Caco-2 (cell line): ENCODE measurements at regions not wholly inside any gene's neighbourhood (a gene's known extent, or its start where the extent isn't known, plus 50 kb on each side); places are given as distances from the start of the nearest gene placed in this dataset.

Source experiments
- BruUV-seq: library from RNA; stranded (reverse); fragments of 400-500 nt; replicated peaks from 2 replicates; lab custom pipeline; 2021; lab: Mats Ljungman, UMichigan
- CTCF ChIA-PET: fragments of 300-600 bp; sonication (Branson Sonifier 250); formaldehyde crosslinking; loops from one replicate; lab custom pipeline; 2022; ENCODE audit warnings: antibody characterized with exemption; lab: Charles Lee
- POLR2A ChIA-PET: fragments of 300-600 bp; sonication (Branson Sonifier 250); formaldehyde crosslinking; loops from one replicate; lab custom pipeline; 2022; ENCODE audit warnings: antibody characterized with exemption; lab: Charles Lee
- DNase-seq, 2 experiments: peaks; one replicate each; pipeline versions ENCODE4 v3.0.0 to v3.0.0-alpha.2; 2020 to 2022
- H3K27me3 ChIP-seq: replicated peaks from 2 replicates; pipeline ENCODE4 v1.6.0; 2011; ENCODE audit warnings: low read length; ENCODE audit not compliant: control insufficient read depth, insufficient read depth
- H3K36me3 ChIP-seq: 2 replicates; pipeline ENCODE4 v1.5.1; 2011; ENCODE audit warnings: low read length; ENCODE audit not compliant: control insufficient read depth, insufficient read depth
- H3K4me1 ChIP-seq: fragments of 250-450 bp; sonication (Bioruptor Pico); 2 replicates; pipeline ENCODE4 v1.5.1; 2020; ENCODE audit warnings: mild to moderate bottlenecking
- H3K4me3 ChIP-seq: 2 replicates; pipeline ENCODE4 v1.5.1; 2011; ENCODE audit warnings: low read depth, mild to moderate bottlenecking, control low read depth, low read length
- H3K9me3 ChIP-seq: fragments of 250-450 bp; sonication (Bioruptor Pico); 2 replicates; pipeline ENCODE4 v1.5.1; 2020; ENCODE audit warnings: mild to moderate bottlenecking, moderate library complexity
- H3K27ac Mint-ChIP-seq: one replicate; pipeline ENCODE4 v1.8.0; 2022; ENCODE audit warnings: mixed read lengths; ENCODE audit not compliant: unreplicated experiment
- H3K27me3 Mint-ChIP-seq: one replicate; pipeline ENCODE4 v1.8.0; 2022; ENCODE audit warnings: mixed read lengths; ENCODE audit not compliant: insufficient read depth, unreplicated experiment
- H3K36me3 Mint-ChIP-seq: one replicate; pipeline ENCODE4 v1.8.0; 2022; ENCODE audit warnings: mild to moderate bottlenecking, mixed read lengths; ENCODE audit not compliant: insufficient read depth, unreplicated experiment
- H3K4me1 Mint-ChIP-seq: one replicate; pipeline ENCODE4 v1.8.0; 2022; ENCODE audit warnings: low read depth, mixed read lengths; ENCODE audit not compliant: unreplicated experiment
- H3K4me3 Mint-ChIP-seq: one replicate; pipeline ENCODE4 v1.8.0; 2022; ENCODE audit warnings: mild to moderate bottlenecking, moderate library complexity, mixed read lengths; ENCODE audit not compliant: unreplicated experiment
- H3K9me3 Mint-ChIP-seq: one replicate; pipeline ENCODE4 v1.8.0; 2022; ENCODE audit warnings: mixed read lengths; ENCODE audit not compliant: unreplicated experiment
- intact Hi-C: fragments of 100-400 bp; cut with micrococcal nuclease; formaldehyde crosslinking; loops from one replicate; pipeline ENCODE4 v1.10.0; 2022; ENCODE audit not compliant: unreplicated experiment
- TF ChIP-seq, protein P1 (sequence below), 2 experiments: fragments of 200-600 bp in 1 of 2; IDR thresholded peaks; 1 replicate in 1 of 2; 2 replicates in 1 of 2; pipeline versions ENCODE4 v1.5.1 to v1.8.0; 2011 to 2022; ENCODE audit warnings: antibody characterized with exemption in 1 of 2, control low read depth in 1 of 2, inconsistent platforms in 1 of 2, low read depth in 1 of 2, low read length in 1 of 2, mild to moderate bottlenecking in 1 of 2, moderate library complexity in 1 of 2; ENCODE audit not compliant: insufficient read depth in 1 of 2, severe bottlenecking in 1 of 2, unreplicated experiment in 1 of 2

DNA sequence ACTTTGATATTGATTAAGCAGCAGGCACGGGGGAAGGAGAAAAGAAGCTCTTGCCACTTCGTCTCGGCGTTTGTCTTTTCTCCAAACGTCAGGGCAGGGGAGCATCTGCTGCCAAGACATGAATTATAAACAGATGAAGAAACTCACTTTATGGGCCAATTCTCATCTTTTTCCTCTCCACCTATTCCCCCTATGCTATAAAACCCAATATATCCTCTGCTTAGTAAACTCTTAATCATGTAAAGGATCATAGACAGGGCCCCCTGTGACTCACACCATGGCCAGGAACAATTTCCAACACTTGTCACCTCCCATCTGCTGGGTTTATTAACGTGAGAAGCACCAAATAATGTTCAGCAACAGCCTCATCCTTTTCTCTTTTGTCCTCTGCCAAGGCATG, 1092.1 kb upstream of the TMEM132C start:
- CTCF ChIA-PET, result no interaction called here
- no peak overlapping the region for H3K4me3 ChIP-seq
- Mint-ChIP-seq H3K27ac (no peak overlapping the region), H3K36me3 (no peaks in the 10 kb centered on the region), H3K9me3 (peaks cover 43% of the 10 kb centered on the region), H3K27me3 (no peaks in the 10 kb centered on the region), H3K4me1 (no peaks in the 10 kb centered on the region), H3K4me3 (no peak overlapping the region)
- no peaks in the 10 kb centered on the region for H3K36me3 ChIP-seq
- TF ChIP-seq, protein P1, sequence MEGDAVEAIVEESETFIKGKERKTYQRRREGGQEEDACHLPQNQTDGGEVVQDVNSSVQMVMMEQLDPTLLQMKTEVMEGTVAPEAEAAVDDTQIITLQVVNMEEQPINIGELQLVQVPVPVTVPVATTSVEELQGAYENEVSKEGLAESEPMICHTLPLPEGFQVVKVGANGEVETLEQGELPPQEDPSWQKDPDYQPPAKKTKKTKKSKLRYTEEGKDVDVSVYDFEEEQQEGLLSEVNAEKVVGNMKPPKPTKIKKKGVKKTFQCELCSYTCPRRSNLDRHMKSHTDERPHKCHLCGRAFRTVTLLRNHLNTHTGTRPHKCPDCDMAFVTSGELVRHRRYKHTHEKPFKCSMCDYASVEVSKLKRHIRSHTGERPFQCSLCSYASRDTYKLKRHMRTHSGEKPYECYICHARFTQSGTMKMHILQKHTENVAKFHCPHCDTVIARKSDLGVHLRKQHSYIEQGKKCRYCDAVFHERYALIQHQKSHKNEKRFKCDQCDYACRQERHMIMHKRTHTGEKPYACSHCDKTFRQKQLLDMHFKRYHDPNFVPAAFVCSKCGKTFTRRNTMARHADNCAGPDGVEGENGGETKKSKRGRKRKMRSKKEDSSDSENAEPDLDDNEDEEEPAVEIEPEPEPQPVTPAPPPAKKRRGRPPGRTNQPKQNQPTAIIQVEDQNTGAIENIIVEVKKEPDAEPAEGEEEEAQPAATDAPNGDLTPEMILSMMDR (IDR thresholded peaks at IDR 0.05; ENCODE audit: insufficient read depth in 1 of 2, low read depth in 1 of 2, low read length in 1 of 2, severe bottlenecking in 1 of 2, unreplicated experiment in 1 of 2), result no peak
- POLR2A ChIA-PET, result no interaction called here
- intact Hi-C loops, result no loop called here
- H3K4me1 ChIP-seq, result no peaks in the 10 kb centered on the region
- no TSS peak for BruUV-seq
- no peaks in the 10 kb centered on the region for H3K27me3 ChIP-seq
- no peaks in the 10 kb centered on the region for H3K9me3 ChIP-seq
- DNase-seq, result no peak

- ChIA-PET CTCF (no interaction called here), POLR2A (no interaction called here)
- Histone ChIP-seq H3K4me1 (no peaks in the 10 kb centered on the region), H3K27me3 (no peaks in the 10 kb centered on the region), H3K9me3 (no peaks in the 10 kb centered on the region), H3K4me3 (no peak overlapping the region), H3K36me3 (no peaks in the 10 kb centered on the region)
- H3K9me3 Mint-ChIP-seq, result peaks cover 43% of the 10 kb centered on the region
- H3K27ac Mint-ChIP-seq, result no peak overlapping the region
- no peaks in the 10 kb centered on the region for H3K4me1 Mint-ChIP-seq
- intact Hi-C loops, result no loop called here
- no peak overlapping the region for H3K4me3 Mint-ChIP-seq
- TF ChIP-seq, protein P1 (IDR thresholded peaks at IDR 0.05; ENCODE audit: insufficient read depth in 1 of 2, low read depth in 1 of 2, low read length in 1 of 2, severe bottlenecking in 1 of 2, unreplicated experiment in 1 of 2), result no peak
- H3K36me3 Mint-ChIP-seq, result no peaks in the 10 kb centered on the region
- DNase-seq, result no peak
- no TSS peak for BruUV-seq
- no peaks in the 10 kb centered on the region for H3K27me3 Mint-ChIP-seq
Observed at GRCh38 chr12:127175361-127175760, 1091.6 kb upstream of the TMEM132C start.

DNA sequence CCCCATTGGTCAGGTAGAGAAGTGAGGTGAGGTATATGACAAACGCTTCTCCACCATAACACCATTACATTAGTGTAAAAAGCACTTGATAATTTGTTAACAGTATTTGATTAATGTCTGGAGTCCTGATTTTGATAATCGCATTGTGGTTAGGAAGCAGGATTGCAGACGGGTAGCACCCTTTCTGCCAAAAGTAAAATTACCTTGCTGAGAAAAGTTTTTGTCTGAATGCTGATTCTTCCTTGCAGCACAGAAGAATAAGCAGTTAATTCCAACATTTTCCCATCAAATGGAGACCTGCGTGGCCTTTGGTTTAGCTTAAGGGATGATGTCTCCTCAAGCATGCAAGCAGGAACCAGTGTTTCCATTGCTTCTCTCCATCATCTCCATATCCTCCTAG, 1090.2 kb upstream of the TMEM132C start:
- H3K27ac Mint-ChIP-seq, result no peak overlapping the region
- POLR2A ChIA-PET, result no interaction called here
- BruUV-seq, result no TSS peak
- no peak overlapping the region for H3K4me3 ChIP-seq
- no peak for DNase-seq
- TF ChIP-seq, protein P1 (IDR thresholded peaks at IDR 0.05; ENCODE audit: insufficient read depth in 1 of 2, low read depth in 1 of 2, low read length in 1 of 2, severe bottlenecking in 1 of 2, unreplicated experiment in 1 of 2), result no peak
- no peaks in the 10 kb centered on the region for H3K27me3 Mint-ChIP-seq
- H3K4me1 ChIP-seq, result no peaks in the 10 kb centered on the region
- H3K36me3 Mint-ChIP-seq, result no peaks in the 10 kb centered on the region
- no peaks in the 10 kb centered on the region for H3K27me3 ChIP-seq
- intact Hi-C loops, result no loop called here
- H3K4me3 Mint-ChIP-seq, result no peak overlapping the region
- peaks cover 33% of the 10 kb centered on the region for H3K9me3 Mint-ChIP-seq
- CTCF ChIA-PET, result no interaction called here
- no peaks in the 10 kb centered on the region for H3K4me1 Mint-ChIP-seq
- H3K36me3 ChIP-seq, result no peaks in the 10 kb centered on the region
- no peaks in the 10 kb centered on the region for H3K9me3 ChIP-seq
